ENCODE measurements at regions not wholly inside any gene's neighbourhood (a gene's known extent, or its start where the extent isn't known, plus 50 kb on each side); places are given as distances from the start of the nearest gene placed in this dataset.
"Not testable (repeated sequence)": the region's sequence is repeated elsewhere in the genome, so short reads cannot be mapped to it uniquely, and the experiment has no call there.

DNA sequence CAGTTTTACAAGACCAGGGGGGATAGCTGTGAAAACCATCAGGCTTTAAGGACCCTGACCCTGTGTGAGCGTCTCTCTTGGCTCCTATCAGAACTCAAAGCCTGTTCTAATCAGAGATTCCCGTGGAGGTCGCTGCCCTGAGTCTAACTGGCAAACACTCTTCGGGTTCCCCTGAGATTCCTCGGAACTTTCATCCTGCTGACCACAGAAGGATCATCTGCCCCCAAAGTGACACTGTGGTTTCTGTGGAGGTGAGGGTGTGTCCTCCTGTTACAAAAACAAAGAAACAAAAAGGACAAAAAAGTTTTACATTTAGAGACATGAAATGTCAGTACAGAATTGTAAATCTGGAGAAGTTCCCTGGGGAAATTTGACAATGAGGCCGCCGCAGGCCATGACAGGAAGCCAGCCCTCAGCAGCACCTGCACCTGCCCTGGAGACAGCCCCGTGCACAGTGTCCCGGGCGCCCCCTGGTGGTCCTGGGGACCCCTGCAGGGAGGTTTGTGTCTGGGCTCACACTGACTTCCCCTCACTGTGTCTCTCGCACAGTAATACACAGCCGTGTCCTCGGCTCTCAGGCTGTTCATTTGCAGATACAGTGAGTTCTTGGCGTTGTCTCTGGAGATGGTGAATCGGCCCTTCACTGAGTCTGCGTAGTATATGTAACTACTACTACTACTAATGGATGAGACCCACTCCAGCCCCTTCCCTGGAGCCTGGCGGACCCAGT, 708.3 kb downstream of the TMEM121 start:
- DNase-seq: not testable (repeated sequence)

GRCh38 chr14:106235356-106236159, 709.2 kb downstream of the TMEM121 start:
- no peak for DNase-seq

DNA sequence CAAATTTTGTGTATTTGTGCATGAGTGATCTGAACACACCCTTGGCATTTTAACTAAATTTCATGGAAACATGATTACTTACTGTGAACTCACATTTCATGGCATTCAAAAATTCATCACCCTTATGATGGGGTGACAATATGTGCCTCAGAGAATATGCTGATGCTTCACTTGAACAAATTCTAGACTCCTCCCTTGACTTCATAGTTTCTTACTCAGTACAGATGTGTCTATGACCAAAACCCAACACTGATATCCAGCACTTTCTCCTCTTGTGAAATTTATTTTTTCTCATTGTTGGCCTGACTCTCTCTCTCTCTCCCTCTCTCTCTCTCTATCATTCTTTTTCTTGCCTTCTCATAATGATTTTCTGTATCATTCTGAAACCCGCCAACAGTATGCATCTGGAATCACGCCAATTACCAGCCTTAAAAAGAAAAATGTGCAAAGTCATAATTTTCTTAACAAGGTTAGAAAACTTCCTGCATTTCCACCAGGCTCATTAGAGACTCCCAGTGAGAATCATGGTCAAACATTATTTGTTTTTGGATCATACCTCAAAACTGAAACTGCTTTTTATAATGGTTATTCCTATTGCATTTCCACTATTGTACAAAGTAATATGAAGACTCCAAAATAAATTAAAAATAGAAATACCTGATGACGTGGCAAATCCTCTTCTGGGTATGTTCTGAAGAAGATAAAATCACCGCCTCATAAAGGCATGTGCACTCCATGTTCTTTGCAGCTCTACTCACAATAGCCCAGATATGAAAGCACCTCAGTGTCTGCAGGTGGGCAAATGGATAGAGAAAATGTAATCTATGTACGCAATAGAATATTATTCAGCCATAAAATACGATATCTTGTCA, 722.2 kb downstream of the TMEM121 start:
- no peak for DNase-seq

- DNase-seq: not testable (repeated sequence)
Observed at GRCh38 chr14:106253995-106254394, 727.6 kb downstream of the TMEM121 start.

- DNase-seq: not testable (repeated sequence)
Observed at GRCh38 chr14:106257569-106257994, 731.2 kb downstream of the TMEM121 start.

DNA sequence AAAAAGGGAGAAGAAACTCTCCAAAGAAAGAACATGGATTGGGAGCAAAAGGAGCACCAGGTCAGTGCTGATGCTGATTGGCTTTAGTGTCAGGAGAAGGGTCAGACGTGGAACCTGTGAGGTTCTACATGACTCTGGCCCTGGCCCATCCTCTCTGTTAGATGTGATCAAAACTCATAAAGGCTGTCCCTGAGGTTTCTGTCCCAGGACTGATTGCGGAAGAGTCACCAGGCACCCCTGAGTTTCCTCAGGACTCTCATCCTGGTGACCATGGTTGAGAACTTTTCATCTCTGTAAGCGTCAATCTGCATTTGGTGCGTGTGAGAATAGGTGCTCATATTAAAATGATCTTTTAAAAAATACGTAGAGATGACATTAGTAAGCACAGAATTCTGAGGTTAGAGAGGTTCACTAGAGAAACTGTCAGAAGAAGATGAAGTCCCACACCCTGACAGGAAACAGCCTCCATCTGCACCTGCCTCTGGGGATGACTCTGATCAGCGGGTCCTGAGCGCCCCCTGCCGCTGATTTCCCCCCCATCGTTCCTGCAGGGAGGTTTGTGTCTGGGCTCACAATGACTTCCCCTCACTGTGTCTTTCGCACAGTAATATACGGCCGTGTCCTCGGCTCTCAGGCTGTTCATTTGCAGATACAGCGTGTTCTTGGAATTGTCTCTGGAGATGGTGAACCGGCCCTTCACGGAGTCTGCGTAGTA, 741.8 kb downstream of the TMEM121 start:
- DNase-seq: no peak

GRCh38 chr14:106269029-106269428, 742.6 kb downstream of the TMEM121 start:
- DNase-seq: no peak

- DNase-seq: no peak
Observed at GRCh38 chr14:106269451-106270204, 743.2 kb downstream of the TMEM121 start.

DNA sequence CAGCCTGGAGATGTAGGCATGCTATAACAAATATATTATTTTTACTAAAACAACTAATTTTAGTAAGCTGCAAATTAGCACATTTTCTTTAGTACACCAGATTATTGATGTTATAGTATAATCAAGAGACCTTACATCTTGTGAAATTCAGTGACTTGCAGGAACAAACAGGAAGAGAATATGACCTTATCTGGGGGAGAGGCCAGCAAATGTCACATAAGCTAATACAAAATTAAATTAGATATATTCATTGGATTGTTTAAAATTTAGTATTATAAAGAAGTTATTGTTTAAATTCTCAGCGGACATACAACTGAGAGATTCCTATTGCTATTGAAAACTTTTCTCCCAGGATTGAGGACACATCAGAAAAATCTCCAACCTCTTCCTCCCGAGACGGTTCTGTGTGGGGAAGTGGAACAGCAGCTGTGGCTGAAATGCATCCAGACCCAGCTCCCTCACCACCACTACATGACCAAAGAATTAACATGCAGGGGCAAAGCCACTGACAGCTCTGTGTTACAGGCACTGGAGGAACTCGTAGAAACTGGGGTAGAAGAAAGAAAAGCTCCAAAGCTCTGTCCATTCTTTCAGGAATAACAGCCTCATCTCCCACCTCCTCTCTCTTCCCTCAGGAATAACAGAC, 744.2 kb downstream of the TMEM121 start:
- not testable (repeated sequence) for DNase-seq

- no peak for DNase-seq
Observed at GRCh38 chr14:106276326-106277267, 750.2 kb downstream of the TMEM121 start.

- no peak for DNase-seq
Observed at GRCh38 chr14:106277503-106277902, 751.1 kb downstream of the TMEM121 start.

GRCh38 chr14:106280876-106281275, 754.5 kb downstream of the TMEM121 start:
- no peak for DNase-seq

DNA sequence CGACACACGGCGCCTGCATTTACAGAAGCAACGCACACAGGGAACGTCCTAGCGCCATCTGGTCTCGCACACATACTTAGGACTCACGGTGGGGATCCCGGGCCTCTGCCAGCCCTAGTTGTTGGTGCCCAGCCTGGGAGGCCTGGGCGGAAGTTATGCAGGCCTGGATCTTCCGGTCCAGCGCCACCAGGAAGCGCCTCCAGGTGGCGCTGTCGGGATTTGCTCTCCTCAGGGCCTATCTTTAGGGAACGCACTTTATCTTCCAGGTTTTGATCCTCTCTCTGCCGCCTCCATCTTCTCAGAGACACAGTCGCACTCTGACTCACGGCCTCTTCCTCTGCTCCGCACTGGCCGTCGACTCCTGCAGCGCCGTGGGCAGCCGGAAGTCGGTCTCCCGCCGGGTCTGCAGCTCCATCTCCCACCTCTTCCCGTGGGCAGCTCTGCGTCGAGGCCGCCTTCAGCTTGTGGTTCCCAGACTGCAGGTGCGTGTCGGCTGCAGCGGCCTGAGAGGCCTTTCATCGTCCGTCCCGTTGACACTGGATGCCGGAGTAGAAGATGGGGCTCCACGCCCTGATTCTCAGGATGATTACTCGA, 760.4 kb downstream of the TMEM121 start:
- DNase-seq: no peak

DNA sequence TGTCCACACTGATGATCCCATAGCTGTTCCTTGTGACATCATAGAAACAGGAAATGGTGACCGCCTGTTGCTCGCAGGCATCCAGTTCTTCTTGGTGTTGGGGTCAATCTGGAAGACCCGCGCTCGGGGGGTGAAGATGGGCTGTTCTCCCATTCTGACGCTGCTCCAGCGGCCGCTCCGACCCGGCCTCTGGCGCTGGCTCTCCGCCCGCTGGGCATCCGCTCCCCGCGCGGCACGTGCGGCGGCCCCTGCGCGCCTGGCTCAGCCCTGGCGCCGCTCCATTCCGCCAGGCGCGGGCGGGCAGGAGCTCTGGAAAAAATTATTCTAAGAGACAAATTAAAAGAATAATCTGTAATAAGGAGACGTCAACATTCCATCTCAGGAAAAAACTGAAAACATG, 761.1 kb downstream of the TMEM121 start:
- DNase-seq: no peak

DNA sequence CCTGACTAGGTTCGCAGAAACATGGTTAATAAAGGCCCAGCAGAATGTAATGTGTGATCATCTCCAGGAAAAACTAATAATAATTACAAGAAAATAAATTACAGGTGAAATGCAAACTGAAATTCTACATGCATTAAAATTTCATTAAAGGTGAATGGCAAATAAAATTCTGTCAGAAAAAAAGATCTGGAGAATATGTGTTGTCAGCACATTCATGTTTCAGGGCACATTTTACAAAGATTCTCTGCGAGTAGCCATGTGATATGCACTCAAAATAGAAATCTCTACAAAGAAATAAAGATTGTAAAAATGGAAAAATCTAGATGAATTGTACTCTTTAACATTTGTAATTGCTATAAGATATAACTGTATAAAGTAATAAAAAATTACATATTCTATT, 765.2 kb downstream of the TMEM121 start:
- DNase-seq: no peak

- DNase-seq: no peak
Observed at GRCh38 chr14:106294324-106294723, 767.9 kb downstream of the TMEM121 start.

DNA sequence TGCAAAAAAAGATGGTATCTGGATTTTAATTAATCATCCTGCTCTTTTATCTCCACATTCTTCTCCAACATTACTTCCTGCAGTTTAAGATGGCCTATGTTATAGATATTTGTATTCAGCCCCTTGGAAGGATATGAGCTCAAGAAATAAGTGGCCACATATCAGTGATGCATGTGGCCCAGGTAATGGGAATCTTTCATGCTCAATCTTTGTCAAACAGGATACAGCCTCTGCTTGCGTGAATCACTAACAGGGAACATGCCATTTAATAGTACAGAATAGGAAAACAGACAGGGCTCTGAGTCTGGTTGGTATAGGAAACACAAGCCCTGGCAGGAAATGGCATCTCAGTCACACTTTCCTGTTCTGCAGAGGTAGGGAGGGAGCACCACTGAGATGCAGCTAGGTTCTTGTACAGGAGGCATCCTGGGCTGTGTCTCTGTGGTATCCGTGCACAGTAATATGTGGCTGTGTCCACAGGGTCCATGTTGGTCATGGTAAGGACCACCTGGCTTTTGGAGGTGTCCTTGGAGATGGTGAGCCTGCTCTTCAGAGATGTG, 774.6 kb downstream of the TMEM121 start:
- DNase-seq: not testable (repeated sequence)

DNA sequence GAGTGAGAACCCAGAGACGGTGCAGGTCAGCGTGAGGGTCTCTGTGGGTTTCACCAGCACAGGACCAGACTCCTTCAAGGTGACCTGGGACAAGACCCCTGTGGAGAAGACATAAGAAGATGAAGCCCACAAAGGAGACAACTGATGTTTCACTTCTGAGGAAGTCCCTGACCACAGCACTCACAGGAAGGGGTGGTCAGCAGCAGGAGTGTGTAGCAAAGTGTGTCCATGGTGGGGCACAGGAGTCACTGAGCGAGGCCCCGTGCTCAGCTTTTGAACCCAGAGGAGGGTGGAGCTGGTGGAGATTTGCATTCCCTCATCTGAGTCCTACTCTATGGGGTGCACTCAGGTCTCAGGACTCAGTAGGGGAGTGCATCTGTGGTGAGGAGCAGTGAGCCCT, 775.2 kb downstream of the TMEM121 start:
- not testable (repeated sequence) for DNase-seq

GRCh38 chr14:106302661-106303060, 776.3 kb downstream of the TMEM121 start:
- DNase-seq: no peak
